GM23338 (cell line): ENCODE measurements at regions not wholly inside any gene's neighbourhood (a gene's known extent, or its start where the extent isn't known, plus 50 kb on each side); places are given as distances from the start of the nearest gene placed in this dataset.

Source experiments
- ATAC-seq: fragments of 200-7000 bp; cut with Tn5 transposase; 3 replicates; pipeline ENCODE4 v1.9.1; 2020
- DNase-seq: peaks from one replicate; pipeline ENCODE4 v3.0.0-alpha.2; 2015; ENCODE audit warnings: low spot score
- H2AFZ ChIP-seq: fragments of 200-600 bp; sonication (generic); 2 replicates; pipeline ENCODE4 v1.8.0; 2016; ENCODE audit warnings: antibody characterized with exemption, mild to moderate bottlenecking, moderate library complexity
- H3F3A ChIP-seq: fragments of 200-600 bp; sonication (generic); replicated peaks from 2 replicates; pipeline ENCODE4 v1.8.0; 2017; ENCODE audit warnings: antibody characterized with exemption, mixed run types, low read depth
- H3K27ac ChIP-seq: fragments of 200-600 bp; sonication (generic); 2 replicates; pipeline ENCODE4 v1.6.1; 2016; ENCODE audit warnings: low read depth
- H3K27me3 ChIP-seq: fragments of 200-600 bp; sonication (generic); 2 replicates; pipeline ENCODE4 v1.8.0; 2016; ENCODE audit warnings: mild to moderate bottlenecking, mixed run types, moderate library complexity; ENCODE audit not compliant: insufficient read depth
- H3K36me3 ChIP-seq: fragments of 200-600 bp; sonication (generic); 2 replicates; pipeline ENCODE4 v1.8.0; 2016; ENCODE audit warnings: mild to moderate bottlenecking; ENCODE audit not compliant: insufficient read depth
- H3K4me1 ChIP-seq: fragments of 200-600 bp; sonication (generic); 2 replicates; pipeline ENCODE4 v1.8.0; 2016; ENCODE audit warnings: mild to moderate bottlenecking, moderate library complexity; ENCODE audit not compliant: insufficient read depth
- H3K4me2 ChIP-seq: fragments of 200-600 bp; sonication (generic); 2 replicates; pipeline ENCODE4 v1.7.1; 2017; ENCODE audit warnings: mixed run types
- H3K4me3 ChIP-seq: fragments of 200-600 bp; sonication (generic); 2 replicates; pipeline ENCODE4 v1.6.1; 2016; ENCODE audit warnings: mixed run types
- H3K79me2 ChIP-seq: fragments of 200-600 bp; sonication (generic); replicated peaks from 2 replicates; pipeline ENCODE4 v1.8.0; 2017; ENCODE audit warnings: mild to moderate bottlenecking; ENCODE audit not compliant: insufficient read depth
- H3K9me2 ChIP-seq: fragments of 200-600 bp; sonication (generic); 2 replicates; pipeline ENCODE4 v1.8.0; 2017; ENCODE audit not compliant: insufficient read depth
- H4K20me1 ChIP-seq: fragments of 200-600 bp; sonication (generic); replicated peaks from 2 replicates; pipeline ENCODE4 v1.8.0; 2017; ENCODE audit warnings: mild to moderate bottlenecking; ENCODE audit not compliant: insufficient read depth
- H3K27ac Mint-ChIP-seq: 2 replicates; pipeline ENCODE4 v1.8.0; 2020; ENCODE audit warnings: inconsistent platforms, mild to moderate bottlenecking, moderate library complexity, mixed read lengths
- H3K27me3 Mint-ChIP-seq: 3 replicates; pipeline ENCODE4 v1.8.0; 2022; ENCODE audit warnings: low read depth, mild to moderate bottlenecking, moderate library complexity, mixed read lengths, inconsistent platforms; ENCODE audit not compliant: insufficient read depth, poor library complexity
- H3K36me3 Mint-ChIP-seq: 3 replicates; pipeline ENCODE4 v1.8.0; 2021; ENCODE audit warnings: low read depth, mild to moderate bottlenecking, inconsistent platforms, moderate library complexity, mixed read lengths
- H3K4me1 Mint-ChIP-seq: 3 replicates; pipeline ENCODE4 v1.8.0; 2020; ENCODE audit warnings: mild to moderate bottlenecking, inconsistent platforms, mixed read lengths
- H3K4me3 Mint-ChIP-seq: 3 replicates; pipeline ENCODE4 v1.8.0; 2021; ENCODE audit warnings: moderate library complexity, mild to moderate bottlenecking, inconsistent platforms, mixed read lengths
- H3K9me3 Mint-ChIP-seq: 3 replicates; pipeline ENCODE4 v1.8.0; 2020; ENCODE audit warnings: moderate library complexity, mild to moderate bottlenecking, inconsistent platforms, mixed read lengths
- CREB1 ChIP-seq: fragments of 250-450 bp; sonication (Bioruptor Pico); IDR thresholded peaks from 2 replicates; pipeline ENCODE4 v1.5.0; 2020; ENCODE audit warnings: low read depth, mild to moderate bottlenecking, moderate library complexity
- NANOG ChIP-seq: IDR thresholded peaks from 2 replicates; pipeline ENCODE4 v1.6.1; 2016; ENCODE audit warnings: antibody characterized with exemption, borderline replicate concordance
- POLR2AphosphoS5 ChIP-seq: IDR thresholded peaks from 2 replicates; pipeline ENCODE4 v1.6.1; 2016; ENCODE audit warnings: antibody characterized with exemption, low read depth
- TF ChIP-seq, protein P1 (sequence below): fragments of 250-450 bp; sonication (Bioruptor Pico); IDR thresholded peaks from 2 replicates; pipeline ENCODE4 v1.5.0; 2020; ENCODE audit warnings: mild to moderate bottlenecking, moderate library complexity
- TF ChIP-seq, protein P2 (sequence below), 2 experiments: fragments of 200-600 bp in 1 of 2; sonication (generic) in 1 of 2; conservative IDR thresholded peaks; 2 replicates each; pipeline versions ENCODE4 v1.5.1 to v1.6.1; 2016 to 2017; ENCODE audit warnings: antibody characterized with exemption in 2 of 2, low read depth in 2 of 2, mild to moderate bottlenecking in 2 of 2, moderate library complexity in 1 of 2
- TF ChIP-seq, protein P3 (sequence below): IDR thresholded peaks from 2 replicates; pipeline ENCODE4 v1.6.1; 2016; ENCODE audit warnings: antibody characterized with exemption

DNA sequence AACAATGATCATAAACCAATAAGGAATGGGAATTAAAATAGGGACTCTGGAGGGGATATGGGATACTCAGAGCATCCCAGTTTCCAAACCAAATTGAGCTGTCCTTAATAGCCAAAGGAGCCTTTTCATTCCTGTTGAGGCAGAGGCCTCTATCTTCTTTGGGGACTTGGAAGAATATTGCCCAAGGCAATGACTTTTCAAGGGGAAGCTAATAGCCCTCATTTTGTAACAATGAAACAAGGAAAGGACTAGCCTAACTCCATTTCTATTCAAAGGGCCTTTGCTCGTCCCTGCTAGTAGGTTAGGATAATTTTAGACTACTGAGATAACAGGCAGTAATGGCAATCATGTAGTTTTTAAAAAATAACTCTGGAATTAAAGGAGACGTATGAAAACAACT lies 789.8 kb upstream of the SLITRK5 start (continued):
- TF ChIP-seq, protein P1, sequence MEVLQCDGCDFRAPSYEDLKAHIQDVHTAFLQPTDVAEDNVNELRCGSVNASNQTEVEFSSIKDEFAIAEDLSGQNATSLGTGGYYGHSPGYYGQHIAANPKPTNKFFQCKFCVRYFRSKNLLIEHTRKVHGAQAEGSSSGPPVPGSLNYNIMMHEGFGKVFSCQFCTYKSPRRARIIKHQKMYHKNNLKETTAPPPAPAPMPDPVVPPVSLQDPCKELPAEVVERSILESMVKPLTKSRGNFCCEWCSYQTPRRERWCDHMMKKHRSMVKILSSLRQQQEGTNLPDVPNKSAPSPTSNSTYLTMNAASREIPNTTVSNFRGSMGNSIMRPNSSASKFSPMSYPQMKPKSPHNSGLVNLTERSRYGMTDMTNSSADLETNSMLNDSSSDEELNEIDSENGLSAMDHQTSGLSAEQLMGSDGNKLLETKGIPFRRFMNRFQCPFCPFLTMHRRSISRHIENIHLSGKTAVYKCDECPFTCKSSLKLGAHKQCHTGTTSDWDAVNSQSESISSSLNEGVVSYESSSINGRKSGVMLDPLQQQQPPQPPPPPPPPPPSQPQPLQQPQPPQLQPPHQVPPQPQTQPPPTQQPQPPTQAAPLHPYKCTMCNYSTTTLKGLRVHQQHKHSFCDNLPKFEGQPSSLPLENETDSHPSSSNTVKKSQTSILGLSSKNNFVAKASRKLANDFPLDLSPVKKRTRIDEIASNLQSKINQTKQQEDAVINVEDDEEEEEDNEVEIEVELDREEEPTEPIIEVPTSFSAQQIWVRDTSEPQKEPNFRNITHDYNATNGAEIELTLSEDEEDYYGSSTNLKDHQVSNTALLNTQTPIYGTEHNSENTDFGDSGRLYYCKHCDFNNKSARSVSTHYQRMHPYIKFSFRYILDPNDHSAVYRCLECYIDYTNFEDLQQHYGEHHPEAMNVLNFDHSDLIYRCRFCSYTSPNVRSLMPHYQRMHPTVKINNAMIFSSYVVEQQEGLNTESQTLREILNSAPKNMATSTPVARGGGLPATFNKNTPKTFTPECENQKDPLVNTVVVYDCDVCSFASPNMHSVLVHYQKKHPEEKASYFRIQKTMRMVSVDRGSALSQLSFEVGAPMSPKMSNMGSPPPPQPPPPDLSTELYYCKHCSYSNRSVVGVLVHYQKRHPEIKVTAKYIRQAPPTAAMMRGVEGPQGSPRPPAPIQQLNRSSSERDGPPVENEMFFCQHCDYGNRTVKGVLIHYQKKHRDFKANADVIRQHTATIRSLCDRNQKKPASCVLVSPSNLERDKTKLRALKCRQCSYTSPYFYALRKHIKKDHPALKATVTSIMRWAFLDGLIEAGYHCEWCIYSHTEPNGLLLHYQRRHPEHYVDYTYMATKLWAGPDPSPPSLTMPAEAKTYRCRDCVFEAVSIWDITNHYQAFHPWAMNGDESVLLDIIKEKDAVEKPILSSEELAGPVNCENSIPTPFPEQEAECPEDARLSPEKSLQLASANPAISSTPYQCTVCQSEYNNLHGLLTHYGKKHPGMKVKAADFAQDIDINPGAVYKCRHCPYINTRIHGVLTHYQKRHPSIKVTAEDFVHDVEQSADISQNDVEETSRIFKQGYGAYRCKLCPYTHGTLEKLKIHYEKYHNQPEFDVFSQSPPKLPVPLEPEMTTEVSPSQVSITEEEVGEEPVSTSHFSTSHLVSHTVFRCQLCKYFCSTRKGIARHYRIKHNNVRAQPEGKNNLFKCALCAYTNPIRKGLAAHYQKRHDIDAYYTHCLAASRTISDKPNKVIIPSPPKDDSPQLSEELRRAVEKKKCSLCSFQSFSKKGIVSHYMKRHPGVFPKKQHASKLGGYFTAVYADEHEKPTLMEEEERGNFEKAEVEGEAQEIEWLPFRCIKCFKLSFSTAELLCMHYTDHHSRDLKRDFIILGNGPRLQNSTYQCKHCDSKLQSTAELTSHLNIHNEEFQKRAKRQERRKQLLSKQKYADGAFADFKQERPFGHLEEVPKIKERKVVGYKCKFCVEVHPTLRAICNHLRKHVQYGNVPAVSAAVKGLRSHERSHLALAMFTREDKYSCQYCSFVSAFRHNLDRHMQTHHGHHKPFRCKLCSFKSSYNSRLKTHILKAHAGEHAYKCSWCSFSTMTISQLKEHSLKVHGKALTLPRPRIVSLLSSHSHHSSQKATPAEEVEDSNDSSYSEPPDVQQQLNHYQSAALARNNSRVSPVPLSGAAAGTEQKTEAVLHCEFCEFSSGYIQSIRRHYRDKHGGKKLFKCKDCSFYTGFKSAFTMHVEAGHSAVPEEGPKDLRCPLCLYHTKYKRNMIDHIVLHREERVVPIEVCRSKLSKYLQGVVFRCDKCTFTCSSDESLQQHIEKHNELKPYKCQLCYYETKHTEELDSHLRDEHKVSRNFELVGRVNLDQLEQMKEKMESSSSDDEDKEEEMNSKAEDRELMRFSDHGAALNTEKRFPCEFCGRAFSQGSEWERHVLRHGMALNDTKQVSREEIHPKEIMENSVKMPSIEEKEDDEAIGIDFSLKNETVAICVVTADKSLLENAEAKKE (CRISPR knock-in tag), result no peak
- peak; percentile 87 for TF ChIP-seq POLR2AphosphoS5

- Histone ChIP-seq H3K4me3 (0 out of 2 replicates have a peak overlapping the region, but pooled peaks have one; percentile 23), H3K27me3 (peaks cover 78% of the 10 kb centered on the region), H3K9me2 (no peaks in the 10 kb centered on the region), H2AFZ (no peak overlapping the region), H3K4me1 (peaks cover 8% of the 10 kb centered on the region), H3K79me2 (no peaks in the 10 kb centered on the region), H3K4me2 (peak overlapping the region; percentile 61; the same call in 1 of the 2 replicates), H4K20me1 (no peaks in the 10 kb centered on the region), H3K27ac (no peak overlapping the region), H3K36me3 (no peaks in the 10 kb centered on the region), H3F3A (no peaks in the 10 kb centered on the region)
- Mint-ChIP-seq H3K9me3 (no peaks in the 10 kb centered on the region), H3K4me3 (no peak overlapping the region; the same call in 2 of the 3 replicates), H3K27ac (peak overlapping the region; percentile 73; the same call in 1 of the 2 replicates), H3K36me3 (no peaks in the 10 kb centered on the region), H3K4me1 (peaks cover 27% of the 10 kb centered on the region), H3K27me3 (peaks cover 28% of the 10 kb centered on the region)
- DNase-seq (peak; percentile 91), ATAC-seq (peak; percentile 92)
- peak; percentile 66 for TF ChIP-seq CREB1 (CRISPR knock-in tag)
- TF ChIP-seq, protein P1 (CRISPR knock-in tag), result peak; percentile 47; the same call in 1 of the 2 replicates
- TF ChIP-seq, protein P2, sequence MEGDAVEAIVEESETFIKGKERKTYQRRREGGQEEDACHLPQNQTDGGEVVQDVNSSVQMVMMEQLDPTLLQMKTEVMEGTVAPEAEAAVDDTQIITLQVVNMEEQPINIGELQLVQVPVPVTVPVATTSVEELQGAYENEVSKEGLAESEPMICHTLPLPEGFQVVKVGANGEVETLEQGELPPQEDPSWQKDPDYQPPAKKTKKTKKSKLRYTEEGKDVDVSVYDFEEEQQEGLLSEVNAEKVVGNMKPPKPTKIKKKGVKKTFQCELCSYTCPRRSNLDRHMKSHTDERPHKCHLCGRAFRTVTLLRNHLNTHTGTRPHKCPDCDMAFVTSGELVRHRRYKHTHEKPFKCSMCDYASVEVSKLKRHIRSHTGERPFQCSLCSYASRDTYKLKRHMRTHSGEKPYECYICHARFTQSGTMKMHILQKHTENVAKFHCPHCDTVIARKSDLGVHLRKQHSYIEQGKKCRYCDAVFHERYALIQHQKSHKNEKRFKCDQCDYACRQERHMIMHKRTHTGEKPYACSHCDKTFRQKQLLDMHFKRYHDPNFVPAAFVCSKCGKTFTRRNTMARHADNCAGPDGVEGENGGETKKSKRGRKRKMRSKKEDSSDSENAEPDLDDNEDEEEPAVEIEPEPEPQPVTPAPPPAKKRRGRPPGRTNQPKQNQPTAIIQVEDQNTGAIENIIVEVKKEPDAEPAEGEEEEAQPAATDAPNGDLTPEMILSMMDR (conservative IDR thresholded peaks at IDR 0.05; ENCODE audit: low read depth in 2 of 2), result no peak
- TF ChIP-seq NANOG, result 0 out of 2 replicates have a peak, but pooled peaks have one; percentile 26
- TF ChIP-seq, protein P3, sequence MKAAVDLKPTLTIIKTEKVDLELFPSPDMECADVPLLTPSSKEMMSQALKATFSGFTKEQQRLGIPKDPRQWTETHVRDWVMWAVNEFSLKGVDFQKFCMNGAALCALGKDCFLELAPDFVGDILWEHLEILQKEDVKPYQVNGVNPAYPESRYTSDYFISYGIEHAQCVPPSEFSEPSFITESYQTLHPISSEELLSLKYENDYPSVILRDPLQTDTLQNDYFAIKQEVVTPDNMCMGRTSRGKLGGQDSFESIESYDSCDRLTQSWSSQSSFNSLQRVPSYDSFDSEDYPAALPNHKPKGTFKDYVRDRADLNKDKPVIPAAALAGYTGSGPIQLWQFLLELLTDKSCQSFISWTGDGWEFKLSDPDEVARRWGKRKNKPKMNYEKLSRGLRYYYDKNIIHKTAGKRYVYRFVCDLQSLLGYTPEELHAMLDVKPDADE, result no peak
Observed at GRCh38 chr13:86882107-86882506, 789.1 kb upstream of the SLITRK5 start.
